HG02870 (cell line): ENCODE measurements at regions not wholly inside any gene's neighbourhood (a gene's known extent, or its start where the extent isn't known, plus 50 kb on each side); places are given as distances from the start of the nearest gene placed in this dataset.

ENCODE experiments used
- ATAC-seq: cut with Tn5 transposase; IDR thresholded peaks from one replicate; pipeline ENCODE4 v1.9.1; 2021; ENCODE audit warnings: mild to moderate bottlenecking, moderate library complexity; ENCODE audit not compliant: unreplicated experiment

- no peak for ATAC-seq
Observed at GRCh38 chr18:26621161-26622026, 73.0 kb upstream of the KCTD1 start.

- ATAC-seq = no peak
Observed at GRCh38 chr18:26619350-26619749, 71.0 kb upstream of the KCTD1 start.

GRCh38 chr18:26618135-26618534, 69.8 kb upstream of the KCTD1 start:
- no peak for ATAC-seq

DNA sequence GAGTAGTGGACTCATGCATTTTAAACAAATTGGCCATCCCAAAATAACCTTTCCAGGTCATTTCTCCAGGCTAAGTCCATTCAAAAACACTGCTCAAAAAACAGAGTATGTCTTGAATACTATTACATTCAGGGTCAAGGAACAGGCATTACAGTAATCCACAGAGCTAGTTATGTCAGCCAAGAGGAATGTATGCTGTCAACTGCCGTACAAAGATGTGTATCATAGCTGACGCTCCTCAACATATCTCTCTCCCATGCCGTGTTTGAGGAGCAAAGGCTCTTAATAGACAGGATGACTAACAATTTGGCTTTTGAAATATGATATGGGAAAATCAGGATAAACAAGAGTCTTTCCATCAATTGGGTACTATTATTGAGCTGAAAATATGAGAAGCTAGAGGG, 68.8 kb upstream of the KCTD1 start:
- no peak for ATAC-seq

- ATAC-seq = no peak
Observed at GRCh38 chr18:26614374-26614773, 66.0 kb upstream of the KCTD1 start.
